HG03342 (cell line): ENCODE measurements at regions not wholly inside any gene's neighbourhood (a gene's known extent, or its start where the extent isn't known, plus 50 kb on each side); places are given as distances from the start of the nearest gene placed in this dataset.
A peak's percentile ranks its signal among the peaks of the same experiment; 100 is the strongest.

Experiments used
- ATAC-seq: cut with Tn5 transposase; IDR thresholded peaks from one replicate; pipeline ENCODE4 v1.9.1; 2021; ENCODE audit warnings: mild to moderate bottlenecking, moderate library complexity; ENCODE audit not compliant: unreplicated experiment

GRCh38 chr10:111706331-111706730 lies 477.2 kb downstream of the GPAM start:
- no peak for ATAC-seq

GRCh38 chr10:111707076-111707475 lies 476.5 kb downstream of the GPAM start:
- no peak for ATAC-seq

- no peak for ATAC-seq
Observed at GRCh38 chr10:111709603-111710002, 474.0 kb downstream of the GPAM start.

GRCh38 chr10:111716032-111716431 lies 467.5 kb downstream of the GPAM start:
- no peak for ATAC-seq

GRCh38 chr10:111724121-111724520 lies 459.4 kb downstream of the GPAM start:
- ATAC-seq = no peak

GRCh38 chr10:111725050-111725449 lies 458.5 kb downstream of the GPAM start:
- ATAC-seq = no peak

- ATAC-seq = no peak
Observed at GRCh38 chr10:111732166-111732785, 451.3 kb downstream of the GPAM start.

- no peak for ATAC-seq
Observed at GRCh38 chr10:111739125-111739873, 444.3 kb downstream of the GPAM start.

GRCh38 chr10:111739874-111740139 lies 443.8 kb downstream of the GPAM start:
- no peak for ATAC-seq

- ATAC-seq = no peak
Observed at GRCh38 chr10:111745982-111746381, 437.6 kb downstream of the GPAM start.

- ATAC-seq = no peak
Observed at GRCh38 chr10:111747751-111748150, 435.8 kb downstream of the GPAM start.

GRCh38 chr10:111748184-111748583 lies 435.4 kb downstream of the GPAM start:
- no peak for ATAC-seq

GRCh38 chr10:111750165-111750849 lies 433.3 kb downstream of the GPAM start:
- ATAC-seq = no peak

GRCh38 chr10:111756217-111757061 lies 427.1 kb downstream of the GPAM start:
- ATAC-seq = peak; percentile 85

GRCh38 chr10:111758593-111758992 lies 425.0 kb downstream of the GPAM start:
- no peak for ATAC-seq

GRCh38 chr10:111762114-111762513 lies 421.5 kb downstream of the GPAM start:
- ATAC-seq = no peak

- no peak for ATAC-seq
Observed at GRCh38 chr10:111765216-111765615, 418.3 kb downstream of the GPAM start.

GRCh38 chr10:111766464-111766863 lies 417.1 kb downstream of the GPAM start:
- ATAC-seq = no peak

- ATAC-seq = no peak
Observed at GRCh38 chr10:111767661-111768060, 415.9 kb downstream of the GPAM start.

- no peak for ATAC-seq
Observed at GRCh38 chr10:111773950-111774349, 409.6 kb downstream of the GPAM start.

- ATAC-seq = no peak
Observed at GRCh38 chr10:111774486-111774885, 409.1 kb downstream of the GPAM start.
